ENCODE measurements at regions not wholly inside any gene's neighbourhood (a gene's known extent, or its start where the extent isn't known, plus 50 kb on each side); places are given as distances from the start of the nearest gene placed in this dataset.
A peak's percentile ranks its signal among the peaks of the same experiment; 100 is the strongest.

DNA sequence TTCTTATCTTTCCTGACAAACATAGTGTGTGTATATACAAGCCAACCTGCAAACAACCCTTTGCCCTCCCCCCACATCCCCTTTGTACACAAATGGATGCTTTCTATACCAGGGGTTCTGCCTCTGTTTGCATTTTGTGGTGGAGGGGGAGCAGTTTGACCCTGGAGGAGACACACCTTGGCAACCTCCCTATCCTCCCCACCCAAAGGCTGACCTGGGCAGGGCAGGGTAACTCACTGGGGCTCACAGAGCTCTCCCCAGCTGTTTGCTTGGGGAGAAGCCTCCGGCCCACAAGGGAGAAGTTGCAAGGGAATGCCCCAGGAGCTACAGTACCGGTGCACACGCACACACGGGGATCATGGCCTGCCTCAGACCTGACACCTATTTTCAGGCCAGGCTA lies 372.6 kb downstream of the BCOR start:
- H3K36me3 ChIP-seq (ENCODE audit: control insufficient read depth, insufficient read depth, low read length, severe bottlenecking) = no peaks in the 10 kb centered on the region
- H3K27me3 ChIP-seq (replicated peaks; ENCODE audit: control insufficient read depth, insufficient read depth, low read length) = peaks cover 48% of the 10 kb centered on the region
- H3K4me3 ChIP-seq (ENCODE audit: low read length) = no peak overlapping the region
- no peak overlapping the region for H3K9ac ChIP-seq (ENCODE audit: low read length)
- peaks cover 8% of the 10 kb centered on the region for H3K4me1 ChIP-seq (ENCODE audit: control insufficient read depth, insufficient read depth, low read length)
- H3K9me3 ChIP-seq (ENCODE audit: control insufficient read depth, low read length) = peaks cover 11% of the 10 kb centered on the region
- no peak for DNase-seq (ENCODE audit: low read depth)

DNA sequence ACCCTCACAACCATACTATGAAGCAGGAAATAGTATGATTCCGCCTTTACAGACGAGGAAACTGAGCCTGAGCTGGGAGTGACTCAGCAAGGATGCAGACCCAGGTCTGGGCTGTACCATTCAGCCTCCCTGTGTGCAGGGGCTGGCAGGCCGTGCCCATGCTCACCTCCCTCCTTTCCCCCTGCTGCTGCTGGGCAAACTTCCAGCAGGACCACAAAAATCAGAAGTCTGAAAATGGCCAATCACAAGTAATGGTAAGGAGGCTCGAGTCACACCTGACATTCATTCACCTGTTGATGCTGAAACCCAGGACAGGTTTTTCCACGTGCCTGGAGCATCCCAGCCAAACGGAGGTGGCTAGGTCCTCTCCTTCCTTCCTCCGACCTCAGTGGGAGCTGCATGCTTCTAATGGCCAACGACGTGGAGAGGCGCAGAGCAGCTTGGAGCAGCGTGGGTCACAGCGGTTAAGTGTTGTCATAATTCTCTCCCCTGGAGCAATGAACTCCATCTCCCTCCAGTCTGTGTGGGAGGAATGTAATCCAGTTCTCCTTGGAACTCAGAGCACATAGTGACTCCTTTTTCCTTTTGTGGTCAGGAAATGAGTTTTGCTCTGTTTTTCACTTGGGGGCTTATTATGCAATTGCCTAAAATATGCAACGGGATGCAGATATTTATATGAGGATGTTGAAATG lies 371.7 kb downstream of the BCOR start:
- Histone ChIP-seq H3K9ac (ENCODE audit: low read length) (no peak overlapping the region), H3K4me3 (ENCODE audit: low read length) (no peak overlapping the region), H3K36me3 (ENCODE audit: control insufficient read depth, insufficient read depth, low read length, severe bottlenecking) (no peaks in the 10 kb centered on the region), H3K9me3 (ENCODE audit: control insufficient read depth, low read length) (peaks cover 11% of the 10 kb centered on the region), H3K4me1 (ENCODE audit: control insufficient read depth, insufficient read depth, low read length) (peaks cover 10% of the 10 kb centered on the region), H3K27me3 (replicated peaks; ENCODE audit: control insufficient read depth, insufficient read depth, low read length) (peaks cover 40% of the 10 kb centered on the region)
- peak; percentile 74 for DNase-seq (ENCODE audit: low read depth)

DNA sequence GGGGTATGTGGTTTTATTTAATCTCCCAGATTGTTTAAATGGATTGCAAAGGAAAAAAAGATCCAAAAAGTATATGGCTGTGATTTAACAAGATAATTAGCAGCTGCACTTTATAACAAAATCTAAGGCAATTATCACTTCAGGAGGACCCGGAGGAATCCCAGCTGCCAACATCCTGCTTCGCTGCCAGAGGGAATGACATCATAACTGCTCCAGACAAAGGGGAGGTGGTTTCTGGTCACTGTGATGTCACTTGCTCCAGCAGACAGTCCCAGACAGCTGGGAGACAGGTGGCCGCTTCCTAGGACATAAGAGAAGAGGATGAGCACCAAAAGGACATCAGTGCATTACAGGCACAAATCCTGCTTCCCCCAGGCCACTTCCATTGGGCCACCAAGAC lies 371.0 kb downstream of the BCOR start:
- Histone ChIP-seq H3K27me3 (replicated peaks; ENCODE audit: control insufficient read depth, insufficient read depth, low read length) (peaks cover 37% of the 10 kb centered on the region), H3K4me1 (ENCODE audit: control insufficient read depth, insufficient read depth, low read length) (peaks cover 16% of the 10 kb centered on the region), H3K9ac (ENCODE audit: low read length) (no peak overlapping the region), H3K9me3 (ENCODE audit: control insufficient read depth, low read length) (peaks cover 11% of the 10 kb centered on the region), H3K4me3 (ENCODE audit: low read length) (no peak overlapping the region), H3K36me3 (ENCODE audit: control insufficient read depth, insufficient read depth, low read length, severe bottlenecking) (no peaks in the 10 kb centered on the region)
- DNase-seq (ENCODE audit: low read depth) = peak; percentile 62

DNA sequence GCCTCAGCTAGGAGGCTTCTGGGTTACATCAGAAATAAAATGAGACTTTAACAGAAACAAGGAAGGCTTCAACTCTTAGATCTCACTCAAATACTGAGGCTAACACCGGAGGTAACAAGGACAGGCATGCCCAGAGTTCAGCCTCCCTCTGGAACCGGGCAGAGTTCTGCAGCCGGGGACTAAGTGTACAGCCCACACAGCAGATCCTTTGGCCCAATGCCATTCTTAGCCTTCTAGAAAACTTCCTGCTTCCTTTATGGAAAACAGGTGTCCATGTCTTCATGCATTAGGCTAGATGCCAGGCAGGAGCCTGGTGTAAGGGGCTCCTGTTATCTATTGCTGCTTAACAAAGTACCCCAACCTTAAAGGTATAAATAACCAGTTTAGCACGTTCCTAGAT lies 369.7 kb downstream of the BCOR start:
- Histone ChIP-seq H3K9ac (ENCODE audit: low read length) (no peak overlapping the region), H3K4me1 (ENCODE audit: control insufficient read depth, insufficient read depth, low read length) (peaks cover 16% of the 10 kb centered on the region), H3K27me3 (replicated peaks; ENCODE audit: control insufficient read depth, insufficient read depth, low read length) (peaks cover 36% of the 10 kb centered on the region), H3K4me3 (ENCODE audit: low read length) (no peak overlapping the region), H3K9me3 (ENCODE audit: control insufficient read depth, low read length) (peaks cover 11% of the 10 kb centered on the region), H3K36me3 (ENCODE audit: control insufficient read depth, insufficient read depth, low read length, severe bottlenecking) (no peaks in the 10 kb centered on the region)
- DNase-seq (ENCODE audit: low read depth) = peak; percentile 40

DNA sequence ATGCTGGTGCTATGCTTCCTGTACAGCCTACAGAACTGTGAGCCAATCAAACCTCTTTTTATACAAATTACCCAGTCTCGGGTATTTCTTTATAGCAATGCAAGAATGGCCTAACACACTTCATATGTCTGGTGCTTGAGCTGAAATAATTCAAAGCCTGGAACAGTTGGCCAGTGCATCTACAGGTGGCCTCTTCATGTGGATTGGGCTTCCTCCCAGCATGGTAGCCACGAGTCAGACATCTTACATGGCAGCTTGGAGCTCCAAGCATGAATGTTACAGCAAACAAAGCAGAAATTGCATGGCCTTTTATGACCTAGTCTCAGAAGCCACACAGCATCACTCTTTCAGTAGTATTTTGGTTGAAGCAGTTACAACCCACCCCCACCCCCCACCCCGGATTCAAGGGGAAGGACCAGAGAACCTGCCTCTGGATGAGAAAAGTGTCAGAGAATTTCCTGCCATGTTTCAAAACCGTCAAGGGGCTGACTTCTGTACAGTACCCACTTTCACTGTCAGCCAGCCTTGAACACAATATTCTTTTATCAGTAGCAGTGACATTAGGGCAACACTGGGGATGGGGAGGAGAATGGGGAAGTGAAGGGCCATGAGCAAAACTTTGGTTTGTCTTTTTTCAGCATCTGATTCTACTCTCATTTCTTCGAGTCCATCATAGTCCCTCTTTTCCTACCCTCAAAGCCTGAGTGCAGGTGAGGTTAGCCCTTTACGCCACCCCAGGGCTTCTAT lies 368.7 kb downstream of the BCOR start:
- no peak overlapping the region for H3K9ac ChIP-seq (ENCODE audit: low read length)
- no peak for DNase-seq (ENCODE audit: low read depth)

DNA sequence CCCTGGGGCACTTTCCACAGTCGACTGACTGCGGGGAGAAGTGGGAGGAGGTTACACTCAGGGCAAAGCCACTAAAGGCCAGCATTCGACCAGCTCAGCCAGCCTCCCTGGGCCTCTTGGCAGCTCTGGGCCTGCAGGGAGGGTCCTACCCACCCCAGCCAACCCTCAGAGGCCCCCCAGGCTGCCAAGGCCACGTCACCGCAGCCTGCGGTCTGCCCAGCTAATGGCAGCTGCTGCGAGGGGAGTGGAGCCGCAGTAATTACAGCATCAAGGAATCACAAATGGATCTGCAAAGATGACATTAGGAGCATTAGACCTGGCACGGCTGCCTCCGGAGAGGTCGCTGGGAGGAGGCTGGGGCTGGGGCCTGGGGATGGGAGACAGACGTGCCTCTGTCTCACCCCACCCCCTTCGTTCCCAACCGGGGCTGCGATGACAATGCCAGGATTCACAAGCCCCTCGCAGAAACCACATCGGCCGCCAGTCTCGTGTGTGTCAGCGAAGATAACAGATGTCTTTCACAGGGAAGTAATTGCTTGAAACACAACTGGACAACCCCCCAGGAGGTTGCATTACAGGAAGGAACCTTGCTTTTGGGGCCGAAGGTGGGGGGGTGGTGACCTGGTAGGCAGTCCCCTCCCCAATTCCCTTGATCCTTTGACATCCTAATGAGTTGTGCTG lies 367.6 kb downstream of the BCOR start:
- Histone ChIP-seq H3K27me3 (replicated peaks; ENCODE audit: control insufficient read depth, insufficient read depth, low read length) (peaks cover 44% of the 10 kb centered on the region), H3K4me1 (ENCODE audit: control insufficient read depth, insufficient read depth, low read length) (peaks cover 16% of the 10 kb centered on the region), H3K9me3 (ENCODE audit: control insufficient read depth, low read length) (peaks cover 11% of the 10 kb centered on the region), H3K36me3 (ENCODE audit: control insufficient read depth, insufficient read depth, low read length, severe bottlenecking) (no peaks in the 10 kb centered on the region), H3K4me3 (ENCODE audit: low read length) (no peak overlapping the region), H3K9ac (ENCODE audit: low read length) (no peak overlapping the region)
- DNase-seq (ENCODE audit: low read depth) = no peak

More for the DNA sequence above, 368.7 kb downstream of the BCOR start:
- H3K4me3 ChIP-seq (ENCODE audit: low read length) = no peak overlapping the region
- peaks cover 16% of the 10 kb centered on the region for H3K4me1 ChIP-seq (ENCODE audit: control insufficient read depth, insufficient read depth, low read length)
- no peaks in the 10 kb centered on the region for H3K36me3 ChIP-seq (ENCODE audit: control insufficient read depth, insufficient read depth, low read length, severe bottlenecking)
- H3K27me3 ChIP-seq (replicated peaks; ENCODE audit: control insufficient read depth, insufficient read depth, low read length) = peaks cover 39% of the 10 kb centered on the region
- H3K9me3 ChIP-seq (ENCODE audit: control insufficient read depth, low read length) = peaks cover 11% of the 10 kb centered on the region

DNA sequence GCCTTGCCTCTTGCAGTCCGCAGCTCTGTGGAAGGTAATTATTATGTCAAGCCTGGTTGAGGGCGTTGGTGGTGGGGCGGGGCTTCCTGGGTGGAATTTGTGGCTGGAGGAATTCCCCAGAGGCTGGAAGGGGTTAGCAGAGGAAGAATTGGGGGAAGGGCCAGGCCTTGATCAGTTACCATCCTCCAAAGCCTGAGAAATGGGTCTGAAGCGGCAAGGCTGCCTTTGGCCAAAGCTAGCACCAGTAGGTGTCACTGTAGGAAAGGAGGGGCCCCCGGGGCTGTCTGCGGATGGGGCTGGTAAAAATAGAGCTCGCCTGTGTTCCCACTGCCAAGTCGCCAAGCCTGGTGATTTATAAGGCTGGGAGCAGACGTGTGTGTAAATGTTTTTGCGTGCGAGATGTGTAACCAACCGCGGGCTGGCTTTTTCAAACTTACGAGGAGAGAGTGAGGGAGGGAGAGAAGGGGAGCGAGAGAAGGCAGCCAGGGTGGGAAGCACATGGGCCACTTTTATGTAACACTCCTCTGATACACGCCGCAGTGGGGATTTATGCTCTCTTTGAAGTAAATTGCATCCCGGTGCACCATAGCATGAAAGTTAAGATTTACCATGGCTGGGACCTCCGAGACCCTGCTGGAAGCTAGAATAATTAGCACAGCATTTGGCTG lies 367.0 kb downstream of the BCOR start:
- Histone ChIP-seq H3K4me3 (ENCODE audit: low read length) (no peak overlapping the region), H3K4me1 (ENCODE audit: control insufficient read depth, insufficient read depth, low read length) (peaks cover 19% of the 10 kb centered on the region), H3K36me3 (ENCODE audit: control insufficient read depth, insufficient read depth, low read length, severe bottlenecking) (no peaks in the 10 kb centered on the region), H3K27me3 (replicated peaks; ENCODE audit: control insufficient read depth, insufficient read depth, low read length) (peaks cover 44% of the 10 kb centered on the region), H3K9ac (ENCODE audit: low read length) (no peak overlapping the region), H3K9me3 (ENCODE audit: control insufficient read depth, low read length) (peaks cover 11% of the 10 kb centered on the region)
- peak; percentile 71 for DNase-seq (ENCODE audit: low read depth)

DNA sequence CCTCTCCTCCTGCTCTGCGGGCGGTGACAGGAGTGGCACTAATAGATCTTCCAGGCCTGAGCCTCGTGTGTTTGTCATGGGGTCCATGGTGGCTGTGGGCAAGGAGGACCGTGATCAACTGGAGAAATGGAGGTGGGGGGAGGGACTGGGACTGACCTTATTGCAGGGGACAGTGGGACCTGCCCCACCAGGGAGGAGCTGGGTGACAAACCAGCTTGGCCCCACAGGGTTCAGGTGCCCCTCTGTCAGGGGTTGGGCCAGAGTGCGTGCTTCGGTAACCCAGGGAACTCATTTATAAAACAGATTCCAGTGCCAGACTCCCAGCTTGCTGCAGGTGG lies 366.5 kb downstream of the BCOR start:
- no peaks in the 10 kb centered on the region for H3K36me3 ChIP-seq (ENCODE audit: control insufficient read depth, insufficient read depth, low read length, severe bottlenecking)
- peaks cover 21% of the 10 kb centered on the region for H3K4me1 ChIP-seq (ENCODE audit: control insufficient read depth, insufficient read depth, low read length)
- H3K9me3 ChIP-seq (ENCODE audit: control insufficient read depth, low read length) = peaks cover 11% of the 10 kb centered on the region
- H3K27me3 ChIP-seq (replicated peaks; ENCODE audit: control insufficient read depth, insufficient read depth, low read length) = peaks cover 44% of the 10 kb centered on the region
- H3K4me3 ChIP-seq (ENCODE audit: low read length) = no peak overlapping the region
- no peak overlapping the region for H3K9ac ChIP-seq (ENCODE audit: low read length)
- DNase-seq (ENCODE audit: low read depth) = no peak

DNA sequence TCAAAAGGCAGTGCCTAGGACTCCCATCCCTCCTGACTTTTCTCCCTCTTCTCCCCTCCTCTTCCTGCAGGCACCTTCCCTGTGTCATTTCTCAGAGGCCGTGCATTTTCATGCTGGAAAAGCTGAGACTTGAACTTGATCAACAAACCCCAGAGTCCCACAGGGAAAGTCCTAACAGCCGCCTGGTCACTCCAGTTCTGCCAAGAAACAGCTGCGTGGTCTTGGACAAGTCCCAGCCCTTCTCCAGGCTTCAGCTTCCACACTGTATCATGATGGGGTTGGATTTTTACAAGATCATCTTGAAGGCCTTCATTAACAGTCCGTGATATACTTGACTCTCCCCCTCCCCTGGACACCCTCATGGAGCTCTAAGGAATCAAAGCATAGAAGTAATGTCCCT lies 366.0 kb downstream of the BCOR start:
- H3K9me3 ChIP-seq (ENCODE audit: control insufficient read depth, low read length) = peaks cover 11% of the 10 kb centered on the region

DNA sequence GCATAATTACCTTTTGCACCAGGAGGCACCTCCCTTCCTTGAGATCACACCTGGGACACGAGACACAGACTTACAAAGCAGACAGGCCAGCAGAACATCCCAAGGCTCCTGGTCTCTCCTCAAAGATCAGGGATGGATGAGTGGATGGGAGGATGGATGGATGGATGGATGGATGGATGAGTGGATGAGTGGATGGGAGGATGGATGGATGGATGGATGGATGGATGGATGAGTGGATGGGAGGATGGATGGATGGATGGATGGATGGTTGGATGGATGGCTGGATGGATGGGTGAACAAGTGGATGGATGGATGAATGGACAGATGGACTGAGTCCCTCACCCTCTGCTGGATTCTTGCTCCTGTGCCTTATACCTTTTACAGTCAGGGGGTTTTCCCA lies 364.0 kb downstream of the BCOR start:
- Histone ChIP-seq H3K27me3 (replicated peaks; ENCODE audit: control insufficient read depth, insufficient read depth, low read length) (peaks cover 28% of the 10 kb centered on the region), H3K9ac (ENCODE audit: low read length) (no peak overlapping the region), H3K4me3 (ENCODE audit: low read length) (no peak overlapping the region), H3K36me3 (ENCODE audit: control insufficient read depth, insufficient read depth, low read length, severe bottlenecking) (no peaks in the 10 kb centered on the region), H3K4me1 (ENCODE audit: control insufficient read depth, insufficient read depth, low read length) (peaks cover 16% of the 10 kb centered on the region), H3K9me3 (ENCODE audit: control insufficient read depth, low read length) (peaks cover 7% of the 10 kb centered on the region)
- DNase-seq (ENCODE audit: low read depth) = no peak

More for the DNA sequence above, 366.0 kb downstream of the BCOR start:
- DNase-seq (ENCODE audit: low read depth) = no peak
- Histone ChIP-seq H3K9ac (ENCODE audit: low read length) (no peak overlapping the region), H3K27me3 (replicated peaks; ENCODE audit: control insufficient read depth, insufficient read depth, low read length) (peaks cover 44% of the 10 kb centered on the region), H3K4me1 (ENCODE audit: control insufficient read depth, insufficient read depth, low read length) (peaks cover 19% of the 10 kb centered on the region), H3K4me3 (ENCODE audit: low read length) (no peak overlapping the region), H3K36me3 (ENCODE audit: control insufficient read depth, insufficient read depth, low read length, severe bottlenecking) (no peaks in the 10 kb centered on the region)

DNA sequence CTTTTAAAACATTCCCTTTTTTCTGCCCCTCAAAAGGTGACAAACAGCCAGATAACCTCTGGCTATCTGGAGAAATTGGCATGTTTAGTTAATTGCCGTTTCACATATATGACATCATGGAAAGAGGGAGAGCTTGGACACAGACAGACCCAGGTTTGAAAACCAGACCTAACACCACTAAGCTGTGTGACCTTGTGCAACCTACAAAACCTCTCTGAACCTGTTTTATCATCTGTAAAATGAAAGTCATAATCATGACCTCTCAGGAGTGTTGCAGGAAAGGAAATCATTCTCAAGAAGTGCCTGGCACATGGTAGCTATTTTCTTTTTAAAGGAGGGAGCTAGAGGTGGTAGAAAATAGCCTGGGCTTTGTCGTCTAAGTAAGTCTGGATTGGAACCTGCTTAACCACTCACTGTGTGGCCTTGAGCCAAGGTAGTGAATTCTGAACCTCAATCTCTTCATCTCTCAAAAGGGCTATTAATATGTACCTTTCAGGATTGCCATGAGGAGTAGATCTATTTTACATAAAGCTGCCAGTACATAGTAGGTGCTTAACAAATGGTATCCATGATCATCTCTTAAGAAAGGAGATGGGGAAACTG lies 363.5 kb downstream of the BCOR start:
- Histone ChIP-seq H3K36me3 (ENCODE audit: control insufficient read depth, insufficient read depth, low read length, severe bottlenecking) (no peaks in the 10 kb centered on the region), H3K9me3 (ENCODE audit: control insufficient read depth, low read length) (peaks cover 4% of the 10 kb centered on the region), H3K27me3 (replicated peaks; ENCODE audit: control insufficient read depth, insufficient read depth, low read length) (peaks cover 26% of the 10 kb centered on the region), H3K4me1 (ENCODE audit: control insufficient read depth, insufficient read depth, low read length) (peaks cover 16% of the 10 kb centered on the region), H3K4me3 (ENCODE audit: low read length) (no peak overlapping the region), H3K9ac (ENCODE audit: low read length) (no peak overlapping the region)
- DNase-seq (ENCODE audit: low read depth) = no peak
